Activated CD4-positive, alpha-beta T cell treated with anti-CD3 and anti-CD28 coated beads, Interleukin-2, amount 50 U/mL, for 4 hours (primary cell): ENCODE measurements at regions not wholly inside any gene's neighbourhood (a gene's known extent, or its start where the extent isn't known, plus 50 kb on each side); places are given as distances from the start of the nearest gene placed in this dataset.

Experiments used
- DNase-seq, 2 experiments: peaks; one replicate each; pipeline ENCODE4 v3.0.0-alpha.2; 2020

GRCh38 chr10:131844529-131845084 lies 56.2 kb upstream of the PPP2R2D start:
- DNase-seq, result no peak

DNA sequence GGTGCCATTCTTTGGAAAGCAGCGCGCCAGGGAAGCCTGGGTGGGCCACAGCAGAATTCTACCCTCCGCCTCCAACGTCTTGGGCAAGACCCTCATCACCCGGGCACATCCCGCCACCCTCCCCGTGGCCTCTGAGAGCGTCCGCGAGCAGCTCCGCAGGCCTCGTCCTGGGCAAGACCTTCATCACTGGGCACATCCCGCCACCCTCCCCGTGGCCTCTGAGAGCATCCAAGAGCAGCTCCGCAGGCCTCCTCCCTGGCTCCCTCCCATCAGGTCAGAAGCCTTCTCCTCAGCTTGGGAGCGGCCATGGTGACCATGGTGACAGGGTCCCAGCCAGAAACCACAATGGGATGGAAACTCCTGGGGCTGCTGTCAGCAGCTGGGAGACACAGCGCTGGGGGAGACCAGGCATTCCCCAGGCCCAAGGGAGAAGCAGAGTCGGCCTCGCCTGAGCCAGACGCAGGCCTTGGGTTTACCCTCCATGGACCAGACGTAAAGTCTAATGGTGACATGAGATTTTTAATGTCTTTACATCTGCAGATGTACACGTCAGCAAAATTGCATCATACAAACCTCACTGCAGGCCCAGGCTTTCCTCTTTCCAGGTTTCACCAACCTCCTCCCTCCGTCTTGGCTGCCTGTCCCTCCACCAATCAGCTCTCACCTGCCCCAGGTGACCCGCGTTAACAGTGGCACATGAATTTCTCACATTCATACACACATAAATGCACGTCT lies 55.1 kb upstream of the PPP2R2D start:
- no peak for DNase-seq

GRCh38 chr10:131846240-131847101 lies 54.3 kb upstream of the PPP2R2D start:
- DNase-seq, result no peak

GRCh38 chr10:131847241-131847783 lies 53.5 kb upstream of the PPP2R2D start:
- DNase-seq, result no peak

DNA sequence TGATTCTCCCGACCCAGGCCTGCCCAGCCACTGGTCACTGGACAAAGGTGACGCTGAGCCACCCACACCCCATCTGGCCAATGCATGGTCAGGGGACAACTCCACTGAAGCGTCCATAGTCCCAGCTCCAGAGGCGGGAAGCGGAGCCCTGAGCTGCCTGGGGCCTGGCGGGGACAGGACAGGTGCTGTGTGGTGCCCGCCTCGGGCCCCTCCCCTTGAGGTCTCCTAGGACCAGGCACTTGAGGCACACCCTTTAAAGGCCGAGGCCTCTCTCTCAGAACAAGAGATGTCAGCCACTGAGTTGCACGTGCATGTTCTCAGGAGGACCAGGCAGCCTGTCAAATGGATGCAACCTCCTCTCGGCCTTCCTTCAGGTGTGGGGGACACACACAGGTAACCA lies 52.5 kb upstream of the PPP2R2D start:
- no peak for DNase-seq

GRCh38 chr10:131848741-131849590 lies 51.8 kb upstream of the PPP2R2D start:
- DNase-seq, result no peak

GRCh38 chr10:131849591-131850382 lies 51.0 kb upstream of the PPP2R2D start:
- DNase-seq, result no peak

- no peak for DNase-seq
Measured at GRCh38 chr10:131850383-131850870, 50.4 kb upstream of the PPP2R2D start.
